Dendritic cell treated with granulocyte-macrophage colony-stimulating factor and Interleukin-4, amounts not matched to agents 40 ng/mL and 50 ng/mL, for 4 days (primary cell): ENCODE measurements at regions not wholly inside any gene's neighbourhood (a gene's known extent, or its start where the extent isn't known, plus 50 kb on each side); places are given as distances from the start of the nearest gene placed in this dataset.

Experiments used
- H3K27ac Mint-ChIP-seq: one replicate; pipeline ENCODE4 v1.8.0; 2022; ENCODE audit warnings: mild to moderate bottlenecking, mixed read lengths
- H3K27me3 Mint-ChIP-seq: one replicate; pipeline ENCODE4 v1.8.0; 2022; ENCODE audit warnings: mild to moderate bottlenecking, mixed read lengths
- H3K36me3 Mint-ChIP-seq: one replicate; pipeline ENCODE4 v1.8.0; 2022; ENCODE audit warnings: low read depth, mixed read lengths
- H3K4me1 Mint-ChIP-seq: one replicate; pipeline ENCODE4 v1.8.0; 2022; ENCODE audit warnings: low read depth, mixed read lengths
- H3K4me3 Mint-ChIP-seq: one replicate; pipeline ENCODE4 v1.8.0; 2022; ENCODE audit warnings: mild to moderate bottlenecking, moderate library complexity, mixed read lengths
- H3K9me3 Mint-ChIP-seq: one replicate; pipeline ENCODE4 v1.8.0; 2022; ENCODE audit warnings: mixed read lengths
- intact Hi-C: fragments of 100-400 bp; cut with micrococcal nuclease; formaldehyde crosslinking; loops from one replicate; pipeline ENCODE4 v1.15.0; 2022

GRCh38 chr2:100627330-100628300 lies 64.8 kb downstream of the PDCL3 start:
- Mint-ChIP-seq H3K27me3 (peaks cover 12% of the 10 kb centered on the region), H3K4me3 (no peak overlapping the region), H3K4me1 (peaks cover 5% of the 10 kb centered on the region), H3K36me3 (no peaks in the 10 kb centered on the region), H3K27ac (no peak overlapping the region), H3K9me3 (no peaks in the 10 kb centered on the region)
- intact Hi-C loops = no loop called here

GRCh38 chr2:100628506-100628905 lies 65.7 kb downstream of the PDCL3 start:
- intact Hi-C loops = no loop called here
- H3K36me3 Mint-ChIP-seq = no peaks in the 10 kb centered on the region
- no peak overlapping the region for H3K27ac Mint-ChIP-seq
- no peaks in the 10 kb centered on the region for H3K9me3 Mint-ChIP-seq
- H3K27me3 Mint-ChIP-seq = peaks cover 12% of the 10 kb centered on the region
- no peak overlapping the region for H3K4me3 Mint-ChIP-seq
- H3K4me1 Mint-ChIP-seq = peaks cover 5% of the 10 kb centered on the region

GRCh38 chr2:100629309-100629708 lies 66.5 kb downstream of the PDCL3 start:
- peaks cover 5% of the 10 kb centered on the region for H3K4me1 Mint-ChIP-seq
- peaks cover 12% of the 10 kb centered on the region for H3K27me3 Mint-ChIP-seq
- intact Hi-C loops = no loop called here
- no peaks in the 10 kb centered on the region for H3K36me3 Mint-ChIP-seq
- no peaks in the 10 kb centered on the region for H3K9me3 Mint-ChIP-seq
- no peak overlapping the region for H3K27ac Mint-ChIP-seq
- H3K4me3 Mint-ChIP-seq = no peak overlapping the region

GRCh38 chr2:100630473-100630977 lies 67.7 kb downstream of the PDCL3 start:
- intact Hi-C loops = no loop called here
- Mint-ChIP-seq H3K9me3 (no peaks in the 10 kb centered on the region), H3K4me1 (peaks cover 5% of the 10 kb centered on the region), H3K4me3 (no peak overlapping the region), H3K36me3 (no peaks in the 10 kb centered on the region), H3K27ac (no peak overlapping the region), H3K27me3 (peaks cover 14% of the 10 kb centered on the region)

DNA sequence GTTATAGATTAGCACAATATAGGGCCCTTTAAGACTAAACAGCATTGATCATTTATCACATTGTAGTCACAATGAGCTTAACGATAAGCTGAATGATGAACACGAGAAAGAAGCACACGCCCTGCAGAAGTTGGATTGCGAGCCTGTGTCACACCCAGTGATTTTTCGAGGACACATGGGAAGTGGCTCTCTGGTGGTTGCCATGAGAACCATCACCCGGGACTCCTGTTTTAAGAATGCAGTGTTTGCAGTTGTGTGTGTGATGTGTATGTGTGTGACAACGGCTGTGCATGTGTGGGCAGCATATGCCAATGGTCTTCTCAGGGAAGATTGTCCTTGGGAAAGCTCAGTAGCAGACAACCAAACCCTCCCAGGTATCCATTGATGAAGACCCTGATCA lies 69.2 kb downstream of the PDCL3 start:
- H3K27me3 Mint-ChIP-seq = peaks cover 16% of the 10 kb centered on the region
- no peaks in the 10 kb centered on the region for H3K9me3 Mint-ChIP-seq
- no peak overlapping the region for H3K4me3 Mint-ChIP-seq
- intact Hi-C loops = no loop called here
- H3K36me3 Mint-ChIP-seq = no peaks in the 10 kb centered on the region
- no peak overlapping the region for H3K27ac Mint-ChIP-seq
- H3K4me1 Mint-ChIP-seq = peaks cover 5% of the 10 kb centered on the region

DNA sequence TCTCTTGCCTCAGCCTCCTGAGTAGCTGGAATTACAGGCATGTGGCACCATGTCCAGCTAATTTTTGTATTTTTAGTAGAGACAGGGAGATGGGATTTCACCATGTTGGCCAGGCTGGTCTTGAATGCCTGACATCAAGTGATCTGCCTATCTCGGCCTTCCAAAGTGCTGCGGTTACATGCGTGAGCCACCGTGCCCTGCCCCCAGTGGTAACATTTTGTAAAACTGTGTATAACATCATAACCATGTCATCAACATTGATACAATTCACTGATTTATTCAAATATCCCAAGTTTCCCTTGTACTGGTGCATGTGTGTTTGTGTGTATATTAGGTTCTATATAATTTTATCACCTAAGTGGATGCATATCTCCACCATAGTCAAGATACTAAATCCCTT lies 70.0 kb downstream of the PDCL3 start:
- Mint-ChIP-seq H3K4me1 (peaks cover 5% of the 10 kb centered on the region), H3K36me3 (no peaks in the 10 kb centered on the region), H3K9me3 (no peaks in the 10 kb centered on the region), H3K27ac (no peak overlapping the region), H3K4me3 (no peak overlapping the region), H3K27me3 (peaks cover 18% of the 10 kb centered on the region)
- intact Hi-C loops = no loop called here

- Mint-ChIP-seq H3K4me3 (no peak overlapping the region), H3K27ac (no peak overlapping the region), H3K4me1 (no peaks in the 10 kb centered on the region), H3K27me3 (peaks cover 30% of the 10 kb centered on the region), H3K9me3 (no peaks in the 10 kb centered on the region), H3K36me3 (no peaks in the 10 kb centered on the region)
- intact Hi-C loops = no loop called here
These were observed 77.0 kb downstream of the PDCL3 start for GRCh38 chr2:100639588-100640390.

- Mint-ChIP-seq H3K4me1 (no peaks in the 10 kb centered on the region), H3K36me3 (no peaks in the 10 kb centered on the region), H3K27me3 (peaks cover 28% of the 10 kb centered on the region), H3K9me3 (no peaks in the 10 kb centered on the region), H3K4me3 (no peak overlapping the region), H3K27ac (no peak overlapping the region)
- intact Hi-C loops = no loop called here
These were observed 77.8 kb downstream of the PDCL3 start for GRCh38 chr2:100640431-100641124.

GRCh38 chr2:100641125-100641435 lies 78.3 kb downstream of the PDCL3 start:
- no peaks in the 10 kb centered on the region for H3K4me1 Mint-ChIP-seq
- H3K27ac Mint-ChIP-seq = no peak overlapping the region
- no peak overlapping the region for H3K4me3 Mint-ChIP-seq
- intact Hi-C loops = no loop called here
- H3K27me3 Mint-ChIP-seq = peaks cover 26% of the 10 kb centered on the region
- no peaks in the 10 kb centered on the region for H3K36me3 Mint-ChIP-seq
- no peaks in the 10 kb centered on the region for H3K9me3 Mint-ChIP-seq

GRCh38 chr2:100642425-100642824 lies 79.6 kb downstream of the PDCL3 start:
- intact Hi-C loops = no loop called here
- Mint-ChIP-seq H3K4me3 (no peak overlapping the region), H3K27ac (no peak overlapping the region), H3K36me3 (no peaks in the 10 kb centered on the region), H3K27me3 (peaks cover 16% of the 10 kb centered on the region), H3K4me1 (no peaks in the 10 kb centered on the region), H3K9me3 (peaks cover under 1% of the 10 kb centered on the region)

DNA sequence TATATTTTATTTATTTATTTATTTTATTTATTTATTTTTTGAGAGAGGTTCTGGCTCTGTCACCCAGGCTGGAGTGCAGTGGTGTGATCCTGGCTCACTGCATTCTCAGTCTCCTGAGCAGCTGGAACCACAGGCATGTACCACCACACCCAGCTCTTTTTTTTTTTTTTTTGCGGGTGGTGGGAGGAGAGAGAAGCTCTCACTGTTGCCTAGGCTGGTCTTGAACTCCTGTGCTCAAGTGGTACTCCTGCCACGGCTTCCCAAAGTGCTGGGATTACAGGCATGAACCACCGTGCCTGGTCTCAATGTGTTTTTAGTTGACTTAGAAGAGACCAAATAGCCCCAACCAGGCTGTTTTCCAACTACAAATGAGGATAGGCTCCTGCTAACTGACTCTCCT lies 80.7 kb downstream of the PDCL3 start:
- H3K36me3 Mint-ChIP-seq = no peaks in the 10 kb centered on the region
- H3K4me3 Mint-ChIP-seq = no peak overlapping the region
- no peak overlapping the region for H3K27ac Mint-ChIP-seq
- intact Hi-C loops = no loop called here
- peaks cover 9% of the 10 kb centered on the region for H3K27me3 Mint-ChIP-seq
- H3K9me3 Mint-ChIP-seq = peaks cover 11% of the 10 kb centered on the region
- no peaks in the 10 kb centered on the region for H3K4me1 Mint-ChIP-seq

DNA sequence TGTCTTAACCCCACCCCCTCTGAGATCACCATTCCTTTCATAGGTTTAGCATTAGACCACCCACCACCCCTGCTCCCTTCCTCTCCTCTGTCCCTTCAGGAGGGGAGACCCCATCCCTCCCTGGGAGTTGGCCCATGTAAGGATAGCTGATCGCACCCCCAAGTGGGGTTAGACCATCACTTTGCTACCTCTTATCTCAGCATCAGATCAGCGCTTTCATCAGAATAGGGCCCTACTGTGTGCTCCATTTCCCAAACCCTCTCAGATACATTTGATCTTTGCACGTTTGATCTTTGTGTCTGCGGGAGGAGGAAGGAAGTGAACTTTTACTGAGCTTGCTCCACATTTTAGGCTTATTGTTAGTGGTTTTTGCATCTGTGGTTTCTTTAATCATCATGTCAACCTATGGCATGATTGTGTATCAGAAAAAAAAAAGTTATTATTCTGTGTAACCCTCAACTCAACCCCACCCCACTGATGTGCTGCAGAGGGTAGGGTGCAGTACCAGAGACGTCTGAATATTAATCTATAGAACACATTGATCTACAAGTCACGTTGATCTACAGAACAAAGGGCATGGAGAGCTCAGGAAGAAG lies 81.2 kb downstream of the PDCL3 start:
- Mint-ChIP-seq H3K36me3 (no peaks in the 10 kb centered on the region), H3K4me3 (no peak overlapping the region), H3K27ac (no peak overlapping the region), H3K4me1 (no peaks in the 10 kb centered on the region), H3K9me3 (peaks cover 17% of the 10 kb centered on the region), H3K27me3 (peaks cover 8% of the 10 kb centered on the region)
- intact Hi-C loops = no loop called here

DNA sequence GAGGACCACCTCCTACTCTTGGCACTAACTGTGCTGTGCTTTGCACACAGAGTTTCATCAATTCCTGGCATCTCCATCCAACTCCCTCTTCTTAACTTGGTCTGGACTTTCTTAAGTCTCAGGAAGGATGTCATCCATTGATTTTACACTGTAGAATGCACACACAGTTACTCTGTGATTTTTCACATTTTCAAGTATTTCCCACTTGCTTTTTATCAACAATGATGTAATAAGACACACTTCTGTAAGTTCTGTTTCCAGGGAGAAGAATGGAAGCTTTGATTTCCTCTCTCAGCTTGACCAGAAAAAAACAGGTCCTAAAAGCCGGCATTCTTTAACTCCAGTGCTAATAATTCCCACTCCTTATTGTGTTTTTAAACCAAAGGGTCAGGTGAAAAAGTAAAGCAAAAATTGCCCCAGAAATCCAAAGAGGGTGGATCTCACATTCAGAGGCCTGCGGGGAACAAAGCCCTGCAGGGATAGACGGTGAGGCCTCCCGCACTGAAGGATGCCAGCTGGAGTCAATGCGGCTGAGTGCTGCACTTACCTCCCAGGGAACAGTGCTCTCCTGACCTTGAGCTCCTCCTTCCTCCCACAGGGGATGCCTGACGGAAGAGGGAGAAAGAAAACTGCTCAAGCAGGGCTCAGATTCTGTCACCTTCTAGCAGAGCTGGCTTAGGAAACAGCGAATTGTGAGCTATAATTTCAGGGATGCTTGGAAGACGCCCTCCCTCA lies 83.1 kb downstream of the PDCL3 start:
- Mint-ChIP-seq H3K4me3 (no peak overlapping the region), H3K27me3 (no peaks in the 10 kb centered on the region), H3K27ac (no peak overlapping the region), H3K9me3 (peaks cover 23% of the 10 kb centered on the region), H3K4me1 (no peaks in the 10 kb centered on the region), H3K36me3 (no peaks in the 10 kb centered on the region)
- intact Hi-C loops = no loop called here
